NCI-H446 treated with DMSO at 0.1 percent for 48 hours (cell line): ENCODE measurements at regions not wholly inside any gene's neighbourhood (a gene's known extent, or its start where the extent isn't known, plus 50 kb on each side); places are given as distances from the start of the nearest gene placed in this dataset.
"Not testable (repeated sequence)": the region's sequence is repeated elsewhere in the genome, so short reads cannot be mapped to it uniquely, and the experiment has no call there.

ENCODE experiments used
- DNase-seq: peaks from one replicate; lab custom pipeline; 2025; lab: John Stamatoyannopoulos, UW

GRCh38 chr2:171266102-171266501, 105.4 kb upstream of the TLK1 start:
- DNase-seq = no peak

- not testable (repeated sequence) for DNase-seq
These were observed 100.8 kb upstream of the TLK1 start for GRCh38 chr2:171261529-171261928.

- no peak for DNase-seq
These were observed 100.1 kb upstream of the TLK1 start for GRCh38 chr2:171260471-171261424.

GRCh38 chr2:171254666-171255065, 94.0 kb upstream of the TLK1 start:
- DNase-seq = no peak

- DNase-seq = no peak
These were observed 93.4 kb upstream of the TLK1 start for GRCh38 chr2:171253900-171254650.

- DNase-seq = no peak
These were observed 92.6 kb upstream of the TLK1 start for GRCh38 chr2:171253279-171253678.

GRCh38 chr2:171249689-171250088, 89.0 kb upstream of the TLK1 start:
- no peak for DNase-seq

- no peak for DNase-seq
These were observed 87.3 kb upstream of the TLK1 start for GRCh38 chr2:171247741-171248662.

- DNase-seq = no peak
These were observed 84.5 kb upstream of the TLK1 start for GRCh38 chr2:171244970-171245782.

- no peak for DNase-seq
These were observed 83.8 kb upstream of the TLK1 start for GRCh38 chr2:171244466-171244969.

GRCh38 chr2:171241771-171242170, 81.1 kb upstream of the TLK1 start:
- no peak for DNase-seq

GRCh38 chr2:171238946-171239345, 78.3 kb upstream of the TLK1 start:
- no peak for DNase-seq

GRCh38 chr2:171237751-171238505, 77.2 kb upstream of the TLK1 start:
- no peak for DNase-seq

- DNase-seq = no peak
These were observed 74.7 kb upstream of the TLK1 start for GRCh38 chr2:171235262-171235881.

- no peak for DNase-seq
These were observed 69.5 kb upstream of the TLK1 start for GRCh38 chr2:171230176-171230575.

- no peak for DNase-seq
These were observed 68.1 kb upstream of the TLK1 start for GRCh38 chr2:171228826-171229225.

- DNase-seq = peak; percentile 44
These were observed 66.5 kb upstream of the TLK1 start for GRCh38 chr2:171227066-171227782.

- peak; percentile 89 for DNase-seq
These were observed 65.8 kb upstream of the TLK1 start for GRCh38 chr2:171226461-171226860.

- DNase-seq = no peak
These were observed 65.3 kb upstream of the TLK1 start for GRCh38 chr2:171225989-171226388.
